ENCODE measurements at regions not wholly inside any gene's neighbourhood (a gene's known extent, or its start where the extent isn't known, plus 50 kb on each side); places are given as distances from the start of the nearest gene placed in this dataset.
A peak's percentile ranks its signal among the peaks of the same experiment; 100 is the strongest.

GRCh38 chr5:2690293-2690692 lies 61.2 kb downstream of the IRX2 start:
- H3K4me1 ChIP-seq, result peaks cover 9% of the 10 kb centered on the region
- no peak for TF ChIP-seq EZH2phosphoT487 (IDR thresholded peaks at IDR 0.05)
- no peak for TF ChIP-seq EZH2 (IDR thresholded peaks at IDR 0.05)
- no peak for TF ChIP-seq CTCF (IDR thresholded peaks at IDR 0.05)
- H3K4me3 ChIP-seq, result no peak overlapping the region
- Mint-ChIP-seq H3K4me3 (no peak overlapping the region), H3K4me1 (peaks cover 20% of the 10 kb centered on the region), H3K27ac (no peak overlapping the region), H3K27me3 (ENCODE audit: insufficient read depth, low read depth) (peaks cover 2% of the 10 kb centered on the region), H3K9me3 (peaks cover 20% of the 10 kb centered on the region), H3K36me3 (no peaks in the 10 kb centered on the region)
- H3K27ac ChIP-seq, result no peak overlapping the region
- no peaks in the 10 kb centered on the region for H3K9me3 ChIP-seq (ENCODE audit: low read depth)
- H4K20me1 ChIP-seq (ENCODE audit: low read depth), result no peaks in the 10 kb centered on the region
- no peaks in the 10 kb centered on the region for H3K36me3 ChIP-seq
- no peaks in the 10 kb centered on the region for H3F3A ChIP-seq (ENCODE audit: low read depth)
- no peak for DNase-seq (ENCODE audit: low spot score)
- H3K27me3 ChIP-seq, result no peaks in the 10 kb centered on the region
- no peak overlapping the region for H3K9ac ChIP-seq
- H3K4me2 ChIP-seq, result no peak overlapping the region
- no peaks in the 10 kb centered on the region for H3K79me2 ChIP-seq (ENCODE audit: low read depth)
- no peak overlapping the region for H2AFZ ChIP-seq (replicated peaks)

- peaks cover 3% of the 10 kb centered on the region for H3K27me3 Mint-ChIP-seq (ENCODE audit: insufficient read depth, low read depth)
- Histone ChIP-seq H3K9me3 (ENCODE audit: low read depth) (no peaks in the 10 kb centered on the region), H3F3A (ENCODE audit: low read depth) (no peaks in the 10 kb centered on the region), H3K9ac (no peak overlapping the region), H3K4me2 (no peak overlapping the region), H3K36me3 (no peaks in the 10 kb centered on the region), H2AFZ (replicated peaks) (no peak overlapping the region), H3K79me2 (ENCODE audit: low read depth) (no peaks in the 10 kb centered on the region), H3K27me3 (no peaks in the 10 kb centered on the region), H3K27ac (no peak overlapping the region), H3K4me3 (no peak overlapping the region), H4K20me1 (ENCODE audit: low read depth) (no peaks in the 10 kb centered on the region), H3K4me1 (peaks cover 9% of the 10 kb centered on the region)
- TF ChIP-seq CTCF (IDR thresholded peaks at IDR 0.05) (no peak), EZH2 (IDR thresholded peaks at IDR 0.05) (no peak), EZH2phosphoT487 (IDR thresholded peaks at IDR 0.05) (no peak)
- no peak overlapping the region for H3K4me3 Mint-ChIP-seq
- peaks cover 20% of the 10 kb centered on the region for H3K4me1 Mint-ChIP-seq
- no peak for DNase-seq (ENCODE audit: low spot score)
- peaks cover 1% of the 10 kb centered on the region for H3K36me3 Mint-ChIP-seq
- H3K9me3 Mint-ChIP-seq, result peaks cover 15% of the 10 kb centered on the region
- H3K27ac Mint-ChIP-seq, result no peak overlapping the region
Observed at GRCh38 chr5:2688586-2688985, 62.9 kb downstream of the IRX2 start.

GRCh38 chr5:2687746-2688145 lies 63.7 kb downstream of the IRX2 start:
- H3K9me3 ChIP-seq (ENCODE audit: low read depth), result no peaks in the 10 kb centered on the region
- no peaks in the 10 kb centered on the region for H3F3A ChIP-seq (ENCODE audit: low read depth)
- peaks cover 9% of the 10 kb centered on the region for H3K4me1 ChIP-seq
- H3K4me3 ChIP-seq, result no peak overlapping the region
- no peaks in the 10 kb centered on the region for H3K79me2 ChIP-seq (ENCODE audit: low read depth)
- no peak overlapping the region for H2AFZ ChIP-seq (replicated peaks)
- H3K27ac Mint-ChIP-seq, result peak overlapping the region; percentile 55
- H3K27me3 Mint-ChIP-seq (ENCODE audit: insufficient read depth, low read depth), result peaks cover 3% of the 10 kb centered on the region
- no peak overlapping the region for H3K27ac ChIP-seq
- H3K36me3 ChIP-seq, result no peaks in the 10 kb centered on the region
- DNase-seq (ENCODE audit: low spot score), result no peak
- H3K4me3 Mint-ChIP-seq, result no peak overlapping the region
- no peaks in the 10 kb centered on the region for H4K20me1 ChIP-seq (ENCODE audit: low read depth)
- H3K9me3 Mint-ChIP-seq, result peaks cover 15% of the 10 kb centered on the region
- peaks cover 1% of the 10 kb centered on the region for H3K36me3 Mint-ChIP-seq
- no peaks in the 10 kb centered on the region for H3K27me3 ChIP-seq
- H3K4me1 Mint-ChIP-seq, result peaks cover 20% of the 10 kb centered on the region
- no peak for TF ChIP-seq EZH2 (IDR thresholded peaks at IDR 0.05)
- TF ChIP-seq EZH2phosphoT487 (IDR thresholded peaks at IDR 0.05), result no peak
- TF ChIP-seq CTCF (IDR thresholded peaks at IDR 0.05), result no peak
- no peak overlapping the region for H3K4me2 ChIP-seq
- H3K9ac ChIP-seq, result no peak overlapping the region

Measured in neural progenitor cell (in vitro differentiated cells).